Cardiac fibroblast (primary cell): ENCODE measurements at regions not wholly inside any gene's neighbourhood (a gene's known extent, or its start where the extent isn't known, plus 50 kb on each side); places are given as distances from the start of the nearest gene placed in this dataset.

ENCODE experiments used
- DNase-seq, 2 donors: peaks; one replicate each; pipeline versions ENCODE4 v3.0.0 to v3.0.0-alpha.2; 2010; ENCODE audit warnings: low read depth in 2 of 2
- H3K4me3 ChIP-seq, 2 donors: replicated peaks in 1 of 2; 1 replicate in 1 of 2; 2 replicates in 1 of 2; pipeline ENCODE4 v1.5.1; 2011; ENCODE audit warnings: low read depth in 2 of 2, low read length in 2 of 2, mild to moderate bottlenecking in 2 of 2, moderate library complexity in 1 of 2
- TF ChIP-seq, protein P1 (sequence below): IDR thresholded peaks from one replicate; pipeline ENCODE4 v1.5.1; 2011; ENCODE audit warnings: low read depth, mild to moderate bottlenecking, low read length, inconsistent platforms

DNA sequence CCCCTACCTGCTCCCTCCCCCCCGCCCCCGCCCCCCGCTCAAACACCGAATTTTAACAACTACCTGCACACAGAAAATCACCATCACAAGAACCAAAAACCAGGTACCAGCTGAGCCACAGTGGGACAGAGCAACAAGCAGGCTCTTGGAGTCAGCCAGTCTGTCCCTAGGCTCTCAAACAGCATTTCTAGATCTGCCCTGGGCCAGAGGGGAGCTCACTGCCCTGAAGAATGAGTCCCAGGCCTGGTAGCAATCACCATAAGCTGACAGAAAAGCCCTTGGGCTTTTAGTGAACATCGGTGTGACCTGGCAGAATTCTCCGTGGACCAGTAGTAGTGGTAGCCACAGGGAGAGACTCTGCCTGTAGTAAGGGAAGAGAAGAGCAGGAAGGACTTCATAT is 58.3 kb downstream of the C11orf87 start:
- TF ChIP-seq, protein P1, sequence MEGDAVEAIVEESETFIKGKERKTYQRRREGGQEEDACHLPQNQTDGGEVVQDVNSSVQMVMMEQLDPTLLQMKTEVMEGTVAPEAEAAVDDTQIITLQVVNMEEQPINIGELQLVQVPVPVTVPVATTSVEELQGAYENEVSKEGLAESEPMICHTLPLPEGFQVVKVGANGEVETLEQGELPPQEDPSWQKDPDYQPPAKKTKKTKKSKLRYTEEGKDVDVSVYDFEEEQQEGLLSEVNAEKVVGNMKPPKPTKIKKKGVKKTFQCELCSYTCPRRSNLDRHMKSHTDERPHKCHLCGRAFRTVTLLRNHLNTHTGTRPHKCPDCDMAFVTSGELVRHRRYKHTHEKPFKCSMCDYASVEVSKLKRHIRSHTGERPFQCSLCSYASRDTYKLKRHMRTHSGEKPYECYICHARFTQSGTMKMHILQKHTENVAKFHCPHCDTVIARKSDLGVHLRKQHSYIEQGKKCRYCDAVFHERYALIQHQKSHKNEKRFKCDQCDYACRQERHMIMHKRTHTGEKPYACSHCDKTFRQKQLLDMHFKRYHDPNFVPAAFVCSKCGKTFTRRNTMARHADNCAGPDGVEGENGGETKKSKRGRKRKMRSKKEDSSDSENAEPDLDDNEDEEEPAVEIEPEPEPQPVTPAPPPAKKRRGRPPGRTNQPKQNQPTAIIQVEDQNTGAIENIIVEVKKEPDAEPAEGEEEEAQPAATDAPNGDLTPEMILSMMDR: no peak
- DNase-seq: no peak
- H3K4me3 ChIP-seq: no peak overlapping the region

DNA sequence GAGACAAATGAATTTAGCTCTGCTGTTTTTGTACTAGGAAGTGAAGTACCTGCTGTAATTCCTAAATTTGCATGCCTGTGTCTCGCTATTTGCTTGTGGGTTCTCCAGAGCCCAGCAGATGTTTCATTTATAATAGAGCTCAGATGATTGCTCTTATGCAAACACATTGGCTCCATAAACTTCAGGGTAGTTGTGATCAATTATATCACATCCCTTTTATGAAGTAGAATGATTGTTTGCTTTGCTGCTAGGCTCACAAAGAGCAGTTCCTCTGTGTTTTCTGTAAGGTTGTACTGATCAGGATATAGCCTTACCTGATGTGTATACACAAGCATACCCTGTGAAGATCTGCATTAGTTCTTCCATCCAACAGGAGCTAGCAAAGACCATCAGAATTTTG is 64.1 kb downstream of the C11orf87 start:
- no peak overlapping the region for H3K4me3 ChIP-seq
- no peak for DNase-seq
- TF ChIP-seq, protein P1: no peak

GRCh38 chr11:109490953-109491635 is 69.1 kb downstream of the C11orf87 start:
- H3K4me3 ChIP-seq: no peak overlapping the region
- peak in 1 of 2 donors; percentile 2 for DNase-seq
- TF ChIP-seq, protein P1: no peak

GRCh38 chr11:109506115-109506514 is 84.1 kb downstream of the C11orf87 start:
- TF ChIP-seq, protein P1: no peak
- no peak overlapping the region for H3K4me3 ChIP-seq
- DNase-seq: no peak

- DNase-seq: no peak
- TF ChIP-seq, protein P1: no peak
- no peak overlapping the region for H3K4me3 ChIP-seq
These were observed 85.3 kb downstream of the C11orf87 start for GRCh38 chr11:109507331-109507730.

DNA sequence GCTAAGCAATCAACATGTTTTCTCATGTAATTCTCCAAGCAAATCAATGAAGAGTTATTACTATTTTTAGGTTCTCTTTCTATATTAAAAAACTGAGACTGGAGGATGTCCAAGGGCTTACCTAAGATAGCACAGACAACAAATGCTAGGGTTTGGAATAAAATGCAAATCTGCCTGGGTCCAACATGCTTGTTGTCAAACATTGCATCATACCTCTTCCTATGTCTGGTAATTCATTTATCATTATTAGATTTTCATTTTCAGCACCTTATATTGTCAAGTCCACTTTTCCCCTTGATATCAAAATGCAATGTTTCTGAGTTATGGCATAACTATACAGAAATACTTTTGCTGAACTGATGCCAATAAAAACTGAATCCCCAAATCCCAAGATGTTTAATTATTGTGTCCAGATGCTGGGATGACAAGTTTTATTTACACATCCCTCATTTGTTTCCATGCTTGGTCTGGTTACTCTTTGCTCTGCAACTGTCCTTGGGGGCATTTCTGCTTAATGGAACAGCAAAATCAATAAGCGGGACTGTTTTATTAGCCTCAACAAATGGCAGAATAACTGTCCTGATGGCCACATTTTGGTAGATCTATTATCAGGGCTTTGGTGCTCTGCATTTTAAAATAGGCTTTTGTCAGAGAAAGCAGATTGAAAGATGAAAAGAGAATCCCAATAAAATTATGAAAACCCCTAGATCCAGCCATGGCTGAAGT is 86.0 kb downstream of the C11orf87 start:
- TF ChIP-seq, protein P1: no peak
- no peak for DNase-seq
- no peak overlapping the region for H3K4me3 ChIP-seq
